B cell (primary cell): ENCODE measurements at regions not wholly inside any gene's neighbourhood (a gene's known extent, or its start where the extent isn't known, plus 50 kb on each side); places are given as distances from the start of the nearest gene placed in this dataset.
"Not testable (repeated sequence)": the region's sequence is repeated elsewhere in the genome, so short reads cannot be mapped to it uniquely, and the experiment has no call there.

ENCODE experiments used
- ATAC-seq: fragments of 200-7000 bp; cut with Tn5 transposase; one replicate; pipeline ENCODE4 v1.10.0; 2021; ENCODE audit warnings: low read depth, mild to moderate bottlenecking, moderate number of reproducible peaks, moderate library complexity
- CTCF ChIA-PET: fragments of 350-600 bp; sonication (Branson Sonifier 250); formaldehyde crosslinking; loops from one replicate; lab custom pipeline; 2021; ENCODE audit warnings: antibody characterized with exemption, inconsistent platforms; lab: Charles Lee
- POLR2A ChIA-PET: fragments of 350-600 bp; sonication (Branson Sonifier 250); formaldehyde crosslinking; loops from one replicate; lab custom pipeline; 2021; ENCODE audit warnings: antibody characterized with exemption; lab: Charles Lee
- DNase-seq: peaks from one replicate; pipeline ENCODE4 v3.0.0; 2013
- H2AFZ ChIP-seq: 2 replicates; pipeline ENCODE4 v1.6.1; 2012; ENCODE audit warnings: mild to moderate bottlenecking, low read depth, low read length; ENCODE audit not compliant: insufficient read depth, poor library complexity, severe bottlenecking
- H3K27ac ChIP-seq, 2 donors: 1 replicate in 1 of 2; 2 replicates in 1 of 2; pipeline ENCODE4 v1.5.1; 2012 to 2013; ENCODE audit warnings: low read length in 2 of 2, mild to moderate bottlenecking in 2 of 2, moderate library complexity in 1 of 2
- H3K27me3 ChIP-seq, 4 experiments: fragments of 200-600 bp in 1 of 4; sonication (generic) in 1 of 4; replicated peaks in 1 of 4; 1 replicate in 2 of 4; 2 replicates in 2 of 4; pipeline versions ENCODE4 v1.6.1 to v1.7.0; 2013 to 2016; ENCODE audit warnings: low read length in 3 of 4, mild to moderate bottlenecking in 2 of 4, mixed read lengths in 1 of 4, moderate library complexity in 1 of 4; ENCODE audit not compliant: insufficient read depth in 4 of 4, control insufficient read depth in 3 of 4; ENCODE audit errors: control extremely low read depth in 1 of 4
- H3K36me3 ChIP-seq, 2 experiments: replicated peaks in 1 of 2; 1 replicate in 1 of 2; 2 replicates in 1 of 2; pipeline versions ENCODE4 v1.6.1 to v1.7.1; 2013; ENCODE audit warnings: low read length in 1 of 2; ENCODE audit not compliant: insufficient read depth in 2 of 2, control insufficient read depth in 1 of 2; ENCODE audit errors: control extremely low read depth in 1 of 2, extremely low read depth in 1 of 2
- H3K4me1 ChIP-seq, 2 donors: fragments of 200-600 bp in 1 of 2; sonication (generic) in 1 of 2; 1 replicate in 1 of 2; 2 replicates in 1 of 2; pipeline versions ENCODE4 v1.5.1 to v1.6.1; 2013 to 2017; ENCODE audit warnings: low read length in 2 of 2; ENCODE audit not compliant: control insufficient read depth in 2 of 2, insufficient read depth in 2 of 2
- H3K4me2 ChIP-seq: replicated peaks from 2 replicates; pipeline ENCODE3; 2012; ENCODE audit warnings: mild to moderate bottlenecking, low read depth, low read length; ENCODE audit not compliant: poor library complexity, severe bottlenecking
- H3K4me3 ChIP-seq, 5 experiments: fragments of 200-600 bp in 1 of 5; sonication (generic) in 1 of 5; 1 replicate in 3 of 5; 2 replicates in 2 of 5; pipeline versions ENCODE4 v1.5.1 to v1.7.0; 2011 to 2016; ENCODE audit warnings: low read length in 4 of 5, mild to moderate bottlenecking in 4 of 5, low read depth in 2 of 5, control low read depth in 1 of 5, moderate library complexity in 1 of 5; ENCODE audit not compliant: insufficient read depth in 1 of 5; ENCODE audit errors: control extremely low read depth in 1 of 5, extremely low read depth in 1 of 5
- H3K79me2 ChIP-seq: fragments of 200-600 bp; sonication (generic); one replicate; pipeline ENCODE4 v1.6.0; 2016; ENCODE audit warnings: low read length; ENCODE audit not compliant: control insufficient read depth, insufficient read depth
- H3K9ac ChIP-seq: fragments of 200-600 bp; sonication (generic); 2 replicates; pipeline ENCODE4 v1.6.1; 2017; ENCODE audit warnings: mild to moderate bottlenecking, low read length, moderate library complexity
- H3K9me3 ChIP-seq, 3 donors: one replicate each; pipeline versions ENCODE4 v1.6.1 to v1.7.1; 2013; ENCODE audit warnings: low read length in 2 of 3; ENCODE audit not compliant: control insufficient read depth in 2 of 3, insufficient read depth in 1 of 3; ENCODE audit errors: control extremely low read depth in 1 of 3
- H4K20me1 ChIP-seq: 2 replicates; pipeline ENCODE4 v1.6.0; 2012; ENCODE audit warnings: mild to moderate bottlenecking, low read length; ENCODE audit not compliant: insufficient read depth, control insufficient read depth, poor library complexity, severe bottlenecking
- H3K27ac Mint-ChIP-seq: one replicate; pipeline ENCODE4 v1.8.0; 2021; ENCODE audit warnings: mixed read lengths
- H3K27me3 Mint-ChIP-seq: one replicate; pipeline ENCODE4 v1.8.0; 2021; ENCODE audit warnings: mixed read lengths
- H3K4me1 Mint-ChIP-seq: one replicate; pipeline ENCODE4 v1.8.0; 2021; ENCODE audit warnings: mixed read lengths
- H3K4me3 Mint-ChIP-seq: one replicate; pipeline ENCODE4 v1.8.0; 2021; ENCODE audit warnings: mixed read lengths
- H3K9me3 Mint-ChIP-seq: one replicate; pipeline ENCODE4 v1.8.0; 2022; ENCODE audit warnings: mixed read lengths; ENCODE audit not compliant: insufficient read depth
- CTCF ChIP-seq: fragments of 200-600 bp; IDR thresholded peaks from one replicate; pipeline ENCODE4 v1.8.0; 2022; ENCODE audit warnings: antibody characterized with exemption, mild to moderate bottlenecking
- EZH2 ChIP-seq: IDR thresholded peaks from 2 replicates; pipeline ENCODE4 v1.6.1; 2012; ENCODE audit warnings: borderline replicate concordance, low read depth, mild to moderate bottlenecking, moderate library complexity, low read length; ENCODE audit not compliant: insufficient read depth, poor library complexity, severe bottlenecking
- WGBS: methylation state at CpG from one replicate; pipeline ENCODE4 v1.1.5; 2013; ENCODE audit warnings: missing lambda C conversion rate; ENCODE audit not compliant: insufficient coverage; 5-methylcytosine and 5-hydroxymethylcytosine counted together
- intact Hi-C: fragments of 100-400 bp; cut with micrococcal nuclease; formaldehyde crosslinking; loops from one replicate; pipeline ENCODE4 v1.10.0; 2022

GRCh38 chr10:83518779-83519178, 620.5 kb upstream of the GHITM start:
- Histone ChIP-seq H3K79me2 (no peaks in the 10 kb centered on the region), H3K4me3 (no peak overlapping the region), H3K4me2 (no peak overlapping the region), H4K20me1 (no peaks in the 10 kb centered on the region), H3K9me3 (no peaks in the 10 kb centered on the region), H3K27me3 (no peaks in the 10 kb centered on the region), H2AFZ (no peak overlapping the region), H3K9ac (no peak overlapping the region), H3K27ac (no peak overlapping the region), H3K4me1 (no peaks in the 10 kb centered on the region), H3K36me3 (no peaks in the 10 kb centered on the region)
- intact Hi-C loops, result no loop called here
- ATAC-seq (no peak), DNase-seq (no peak)
- no peak overlapping the region for H3K4me3 Mint-ChIP-seq
- H3K9me3 Mint-ChIP-seq, result no peaks in the 10 kb centered on the region
- H3K4me1 Mint-ChIP-seq, result no peaks in the 10 kb centered on the region
- POLR2A ChIA-PET, result no interaction called here
- 62% methylated on average over 4 of the region's 4 CpGs for WGBS
- TF ChIP-seq CTCF (no peak), EZH2 (no peak)
- CTCF ChIA-PET, result no interaction called here
- no peak overlapping the region for H3K27ac Mint-ChIP-seq
- no peaks in the 10 kb centered on the region for H3K27me3 Mint-ChIP-seq

DNA sequence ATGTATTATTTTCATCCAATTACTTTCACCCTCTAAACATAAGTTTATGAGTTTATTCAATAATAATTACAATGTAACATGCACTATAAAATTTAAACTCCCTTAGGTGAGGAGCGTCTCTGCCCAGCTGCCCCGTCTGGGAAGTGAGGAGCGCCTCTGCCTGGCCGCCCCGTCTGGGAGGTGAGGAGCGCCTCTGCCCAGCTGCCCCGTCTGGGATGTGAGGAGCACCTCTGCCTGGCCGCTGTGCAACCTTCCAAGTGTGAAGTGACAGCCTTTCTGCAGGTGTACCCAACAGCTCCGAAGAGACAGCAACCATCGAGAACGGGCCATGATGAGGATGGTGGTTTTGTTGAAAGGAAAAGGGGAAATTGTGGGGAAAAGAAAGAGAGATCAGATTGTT, 618.9 kb upstream of the GHITM start:
- H2AFZ ChIP-seq, H3K79me2 ChIP-seq, H3K27me3 Mint-ChIP-seq, H3K27me3 ChIP-seq, ATAC-seq, H3K9me3 ChIP-seq, H3K4me2 ChIP-seq, H3K9me3 Mint-ChIP-seq, H3K4me3 ChIP-seq, H3K4me1 Mint-ChIP-seq, POLR2A ChIA-PET, H3K27ac Mint-ChIP-seq, H3K4me3 Mint-ChIP-seq, H4K20me1 ChIP-seq, H3K9ac ChIP-seq, intact Hi-C loops, H3K36me3 ChIP-seq, H3K4me1 ChIP-seq, H3K27ac ChIP-seq, DNase-seq, CTCF ChIA-PET: not testable (repeated sequence)
- 90% methylated on average over 11 of the region's 11 CpGs for WGBS
